ENCODE measurements at regions not wholly inside any gene's neighbourhood (a gene's known extent, or its start where the extent isn't known, plus 50 kb on each side); places are given as distances from the start of the nearest gene placed in this dataset.
"Not testable (repeated sequence)": the region's sequence is repeated elsewhere in the genome, so short reads cannot be mapped to it uniquely, and the experiment has no call there.

GRCh38 chr10:87608756-87609155 is 50.9 kb upstream of the PAPSS2 start:
- Histone ChIP-seq H3K4me1 (replicated peaks in 1 of 2; ENCODE audit: control insufficient read depth in 2 of 2, insufficient read depth in 2 of 2, low read length in 2 of 2) (no peaks in the 10 kb centered on the region; a peak in 1 of 5 replicates), H3K9me1 (ENCODE audit: control insufficient read depth, insufficient read depth, low read length) (no peaks in the 10 kb centered on the region), H4K20me1 (replicated peaks; ENCODE audit: control insufficient read depth, insufficient read depth, low read length) (no peaks in the 10 kb centered on the region), H2AFZ (ENCODE audit: low read depth, low read length) (no peak overlapping the region), H3K4me3 (no peak overlapping the region), H3K4me2 (ENCODE audit: insufficient read depth, low read length) (no peak overlapping the region), H3K79me2 (ENCODE audit: control insufficient read depth, insufficient read depth, low read length) (no peaks in the 10 kb centered on the region), H3K36me3 (ENCODE audit: control insufficient read depth, insufficient read depth, low read length) (no peaks in the 10 kb centered on the region), H3K9me3 (replicated peaks; ENCODE audit: control insufficient read depth, insufficient read depth, low read depth, low read length) (no peaks in the 10 kb centered on the region), H3K9ac (ENCODE audit: insufficient read depth in 1 of 2, low read depth in 2 of 2, low read length in 2 of 2) (no peak overlapping the region), H3K27ac (ENCODE audit: extremely low read depth, low read depth, low read length) (no peak overlapping the region), H3K27me3 (ENCODE audit: control insufficient read depth in 2 of 2, insufficient read depth in 2 of 2, low read length in 2 of 2) (no peaks in the 10 kb centered on the region; a peak in 1 of 5 replicates)
- POLR2A ChIA-PET: no interaction called here
- intact Hi-C loops (cut with micrococcal nuclease) (no loop called here), in situ Hi-C loops (cut with MboI) (no loop called here)
- CTCF ChIA-PET (ENCODE audit: low intra/inter-chr PET ratio): no interaction called here
- no peak for ATAC-seq
- WGBS (ENCODE audit: insufficient coverage, low coverage, missing lambda C conversion rate): 14% methylated on average over 4 of the region's 4 CpGs
- no peak for FAIRE-seq
- TF ChIP-seq FOXP1 (CRISPR knock-in tag; IDR thresholded peaks at IDR 0.05) (no peak), ZBTB34 (CRISPR knock-in tag; IDR thresholded peaks at IDR 0.05) (no peak), LEF1 (IDR thresholded peaks at IDR 0.05) (no peak), NBN (IDR thresholded peaks at IDR 0.05; ENCODE audit: low read depth) (no peak), ZNF785 (CRISPR knock-in tag; IDR thresholded peaks at IDR 0.05) (no peak), PCBP2 (IDR thresholded peaks at IDR 0.05; ENCODE audit: low read depth, low read length, poor library complexity, severe bottlenecking) (no peak), MYBL2 (IDR thresholded peaks at IDR 0.05; ENCODE audit: low read depth) (no peak), MYBL2 (CRISPR knock-in tag; IDR thresholded peaks at IDR 0.05; ENCODE audit: borderline replicate concordance) (no peak), ZNF408 (CRISPR knock-in tag; IDR thresholded peaks at IDR 0.05; ENCODE audit: low read depth) (no peak), ZNF263 (CRISPR knock-in tag; IDR thresholded peaks at IDR 0.05; ENCODE audit: borderline replicate concordance) (no peak), ARNT (IDR thresholded peaks at IDR 0.05) (no peak), CREB3L1 (IDR thresholded peaks at IDR 0.05; ENCODE audit: borderline replicate concordance, low read depth) (no peak)
- DNase-seq (ENCODE audit: extremely low read depth in 1 of 4, low spot score in 3 of 4): no peak
- BruUV-seq (replicated peaks): no TSS peak

- CTCF ChIA-PET (ENCODE audit: low intra/inter-chr PET ratio); H3K79me2 ChIP-seq (ENCODE audit: control insufficient read depth, insufficient read depth, low read length): not testable (repeated sequence)
These were observed 50.1 kb upstream of the PAPSS2 start for GRCh38 chr10:87609563-87609962.

More at GRCh38 chr10:87609563-87609962, 50.1 kb upstream of the PAPSS2 start:
- POLR2A ChIA-PET; H3K4me2 ChIP-seq (ENCODE audit: insufficient read depth, low read length); intact Hi-C loops (cut with micrococcal nuclease); H4K20me1 ChIP-seq (replicated peaks; ENCODE audit: control insufficient read depth, insufficient read depth, low read length); DNase-seq (ENCODE audit: extremely low read depth in 1 of 4, low spot score in 3 of 4); H3K36me3 ChIP-seq (ENCODE audit: control insufficient read depth, insufficient read depth, low read length); H2AFZ ChIP-seq (ENCODE audit: low read depth, low read length); FAIRE-seq; H3K4me1 ChIP-seq (replicated peaks in 1 of 2; ENCODE audit: control insufficient read depth in 2 of 2, insufficient read depth in 2 of 2, low read length in 2 of 2); ATAC-seq; BruUV-seq (replicated peaks); H3K9me3 ChIP-seq (replicated peaks; ENCODE audit: control insufficient read depth, insufficient read depth, low read depth, low read length); H3K9ac ChIP-seq (ENCODE audit: insufficient read depth in 1 of 2, low read depth in 2 of 2, low read length in 2 of 2); H3K27ac ChIP-seq (ENCODE audit: extremely low read depth, low read depth, low read length); H3K27me3 ChIP-seq (ENCODE audit: control insufficient read depth in 2 of 2, insufficient read depth in 2 of 2, low read length in 2 of 2); in situ Hi-C loops (cut with MboI); H3K4me3 ChIP-seq; H3K9me1 ChIP-seq (ENCODE audit: control insufficient read depth, insufficient read depth, low read length): not testable (repeated sequence)
- WGBS (ENCODE audit: insufficient coverage, low coverage, missing lambda C conversion rate): 28% methylated on average over 3 of the region's 3 CpGs

Data from K562 (cell line).